ES-I3 (cell line): ENCODE measurements at regions not wholly inside any gene's neighbourhood (a gene's known extent, or its start where the extent isn't known, plus 50 kb on each side); places are given as distances from the start of the nearest gene placed in this dataset.

ENCODE experiments used
- H3K36me3 ChIP-seq: 2 replicates; pipeline ENCODE4 v1.6.1; 2013; ENCODE audit warnings: mild to moderate bottlenecking, low read length, control low read depth, moderate library complexity; ENCODE audit not compliant: insufficient read depth
- H3K4me1 ChIP-seq: 2 replicates; pipeline ENCODE4 v1.6.1; 2013; ENCODE audit warnings: mild to moderate bottlenecking, control low read depth, low read length; ENCODE audit not compliant: insufficient read depth
- H3K9ac ChIP-seq: 2 replicates; pipeline ENCODE4 v1.6.1; 2013; ENCODE audit warnings: low read depth, mild to moderate bottlenecking, low read length, moderate library complexity
- H3K9me3 ChIP-seq: 2 replicates; pipeline ENCODE4 v1.6.1; 2013; ENCODE audit warnings: mild to moderate bottlenecking, low read length, moderate library complexity; ENCODE audit not compliant: control insufficient read depth, insufficient read depth

DNA sequence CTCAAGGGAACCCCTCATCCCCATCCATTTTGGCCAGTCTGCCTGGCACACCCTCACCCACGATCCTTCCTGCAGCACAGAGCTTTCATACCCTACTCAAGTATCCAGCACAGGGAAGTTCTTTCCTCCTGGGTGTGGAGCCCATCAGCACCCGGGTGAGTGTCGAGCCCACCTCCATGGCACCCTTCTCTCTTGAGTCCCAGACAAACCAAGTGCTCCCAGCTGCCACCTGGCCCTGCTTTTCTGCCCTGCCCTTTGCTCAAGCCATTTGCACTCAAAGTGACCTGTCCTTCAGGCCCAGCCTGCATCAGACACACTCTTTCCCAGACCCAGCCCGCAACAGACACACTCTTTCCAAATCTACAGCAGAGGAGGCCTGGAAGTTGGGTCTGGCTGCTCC lies 257.2 kb downstream of the DLL1 start:
- Histone ChIP-seq H3K36me3 (no peaks in the 10 kb centered on the region), H3K4me1 (peaks cover 31% of the 10 kb centered on the region), H3K9ac (no peak overlapping the region), H3K9me3 (peaks cover 4% of the 10 kb centered on the region; the same call in 1 of the 2 replicates)

- peaks cover 4% of the 10 kb centered on the region; the same call in 1 of the 2 replicates for H3K9me3 ChIP-seq
- peaks cover 23% of the 10 kb centered on the region for H3K4me1 ChIP-seq
- no peak overlapping the region for H3K9ac ChIP-seq
- H3K36me3 ChIP-seq: no peaks in the 10 kb centered on the region
Measured at GRCh38 chr6:170032706-170033309, 258.1 kb downstream of the DLL1 start.

DNA sequence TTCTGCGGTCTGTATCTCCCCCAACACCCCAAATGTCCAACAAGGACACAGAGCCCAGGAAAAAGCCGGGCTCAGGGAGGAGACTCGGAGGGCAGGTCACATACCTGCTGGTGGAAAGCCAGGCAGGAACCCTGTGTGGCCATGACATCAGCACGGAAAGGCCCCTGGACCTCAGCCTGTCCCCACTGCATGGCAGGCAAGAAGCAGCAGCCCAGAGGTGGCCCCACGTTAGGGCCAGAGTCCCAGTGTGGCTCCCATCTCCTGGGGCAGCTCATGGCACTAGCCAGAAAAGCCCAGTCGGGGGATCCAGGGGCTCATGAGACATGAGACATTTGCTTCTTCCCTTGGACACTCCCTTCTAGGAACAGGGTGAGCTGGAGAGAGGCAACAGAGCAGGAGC lies 258.7 kb downstream of the DLL1 start:
- Histone ChIP-seq H3K36me3 (no peaks in the 10 kb centered on the region), H3K4me1 (peaks cover 16% of the 10 kb centered on the region), H3K9me3 (peaks cover 4% of the 10 kb centered on the region; the same call in 1 of the 2 replicates), H3K9ac (no peak overlapping the region)

GRCh38 chr6:170031684-170032121 lies 259.2 kb downstream of the DLL1 start:
- H3K9me3 ChIP-seq: peaks cover 4% of the 10 kb centered on the region; the same call in 1 of the 2 replicates
- H3K9ac ChIP-seq: no peak overlapping the region
- no peaks in the 10 kb centered on the region for H3K36me3 ChIP-seq
- peaks cover 15% of the 10 kb centered on the region for H3K4me1 ChIP-seq

GRCh38 chr6:170030821-170031471 lies 259.9 kb downstream of the DLL1 start:
- Histone ChIP-seq H3K36me3 (no peaks in the 10 kb centered on the region), H3K4me1 (peaks cover 17% of the 10 kb centered on the region; the same call in 1 of the 2 replicates), H3K9ac (no peak overlapping the region), H3K9me3 (peaks cover 4% of the 10 kb centered on the region; the same call in 1 of the 2 replicates)

- Histone ChIP-seq H3K9ac (no peak overlapping the region), H3K4me1 (peaks cover 12% of the 10 kb centered on the region; the same call in 1 of the 2 replicates), H3K9me3 (peaks cover 4% of the 10 kb centered on the region; the same call in 1 of the 2 replicates), H3K36me3 (no peaks in the 10 kb centered on the region)
Measured at GRCh38 chr6:170030284-170030815, 260.5 kb downstream of the DLL1 start.

- Histone ChIP-seq H3K9ac (no peak overlapping the region), H3K36me3 (no peaks in the 10 kb centered on the region), H3K4me1 (peaks cover 11% of the 10 kb centered on the region; the same call in 1 of the 2 replicates), H3K9me3 (peaks cover 4% of the 10 kb centered on the region; the same call in 1 of the 2 replicates)
Measured at GRCh38 chr6:170029416-170030283, 261.2 kb downstream of the DLL1 start.

DNA sequence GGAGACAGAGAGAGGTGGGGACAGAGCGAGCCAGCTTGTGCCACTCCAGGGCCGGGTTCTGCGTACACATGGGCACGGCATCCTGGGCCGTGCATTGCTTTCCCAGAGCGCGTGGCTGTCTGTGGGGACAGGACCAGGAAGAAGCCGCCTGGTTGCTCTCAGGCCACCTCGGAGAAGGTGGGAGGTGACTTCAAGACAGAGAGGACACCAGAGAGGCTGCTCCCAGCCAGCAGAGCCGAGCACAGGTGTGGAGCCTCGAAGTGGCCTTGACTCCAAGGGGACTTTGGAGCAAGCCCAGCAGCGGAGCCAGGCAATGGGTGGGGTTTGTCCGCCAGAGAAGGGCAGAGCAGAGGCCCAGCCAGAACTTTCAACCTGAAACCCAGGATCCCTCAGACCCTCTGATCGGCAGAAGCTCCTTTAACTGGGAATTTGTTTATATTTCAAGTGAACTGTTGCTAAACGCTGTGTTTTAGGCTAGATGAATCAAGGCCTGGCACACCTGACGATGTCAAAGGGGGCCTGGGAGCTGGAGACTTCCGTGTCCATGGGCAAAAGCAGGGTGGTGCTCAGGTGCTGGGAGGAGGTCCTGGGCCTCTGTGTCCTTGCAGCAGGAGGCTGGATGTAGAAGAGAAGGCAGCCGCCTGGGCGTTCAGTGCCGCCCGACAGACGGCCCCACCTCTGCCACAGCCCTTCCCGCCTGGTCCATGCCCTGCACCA lies 262.1 kb downstream of the DLL1 start:
- no peak overlapping the region for H3K9ac ChIP-seq
- H3K9me3 ChIP-seq: peaks cover 4% of the 10 kb centered on the region; the same call in 1 of the 2 replicates
- peaks cover 11% of the 10 kb centered on the region; the same call in 1 of the 2 replicates for H3K4me1 ChIP-seq
- H3K36me3 ChIP-seq: no peaks in the 10 kb centered on the region

- Histone ChIP-seq H3K4me1 (peaks cover 11% of the 10 kb centered on the region; the same call in 1 of the 2 replicates), H3K9me3 (no peaks in the 10 kb centered on the region), H3K9ac (no peak overlapping the region), H3K36me3 (no peaks in the 10 kb centered on the region)
Measured at GRCh38 chr6:170027647-170028043, 263.2 kb downstream of the DLL1 start.

DNA sequence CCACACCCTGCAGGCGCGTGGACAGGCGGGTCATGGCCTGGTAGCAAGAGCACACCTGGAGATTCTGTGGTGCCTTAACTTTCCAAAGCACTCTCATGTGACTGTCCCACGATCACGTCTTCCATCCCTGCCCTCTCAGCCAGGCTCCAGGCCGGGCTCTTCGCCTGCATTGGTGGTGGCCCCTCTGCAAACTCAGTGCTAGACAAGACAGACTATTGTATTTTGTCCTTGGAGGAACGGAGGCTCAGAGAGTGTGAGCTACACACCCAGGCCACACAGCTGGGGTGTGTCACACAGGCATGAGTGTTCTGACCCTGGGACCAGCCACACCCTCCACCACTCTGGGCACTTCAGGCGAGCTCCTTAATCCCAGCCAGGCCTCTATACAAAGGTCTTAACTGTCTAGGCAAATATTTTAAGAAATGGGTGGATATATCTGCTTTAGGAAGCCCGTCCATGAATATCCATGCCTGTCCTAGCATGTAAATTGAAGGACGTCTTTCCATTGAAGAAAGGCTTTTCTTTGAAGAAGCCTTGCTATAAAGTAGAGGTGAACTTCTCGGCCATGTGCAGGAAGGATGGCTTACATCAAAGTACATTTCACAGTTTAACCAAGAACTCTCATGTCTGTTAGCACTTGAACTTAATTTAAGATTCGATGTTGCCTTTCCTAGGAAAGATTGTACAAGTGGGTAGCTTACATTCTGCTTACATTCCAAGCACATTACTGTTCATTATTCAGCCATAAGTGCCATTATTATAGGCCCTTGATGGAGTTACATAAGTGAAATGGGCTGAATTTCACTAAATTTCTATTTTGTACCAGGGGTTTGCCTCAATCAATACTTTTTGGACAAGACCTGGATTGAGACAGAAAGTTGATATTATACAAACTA lies 263.9 kb downstream of the DLL1 start:
- Histone ChIP-seq H3K9ac (no peak overlapping the region), H3K36me3 (no peaks in the 10 kb centered on the region)

DNA sequence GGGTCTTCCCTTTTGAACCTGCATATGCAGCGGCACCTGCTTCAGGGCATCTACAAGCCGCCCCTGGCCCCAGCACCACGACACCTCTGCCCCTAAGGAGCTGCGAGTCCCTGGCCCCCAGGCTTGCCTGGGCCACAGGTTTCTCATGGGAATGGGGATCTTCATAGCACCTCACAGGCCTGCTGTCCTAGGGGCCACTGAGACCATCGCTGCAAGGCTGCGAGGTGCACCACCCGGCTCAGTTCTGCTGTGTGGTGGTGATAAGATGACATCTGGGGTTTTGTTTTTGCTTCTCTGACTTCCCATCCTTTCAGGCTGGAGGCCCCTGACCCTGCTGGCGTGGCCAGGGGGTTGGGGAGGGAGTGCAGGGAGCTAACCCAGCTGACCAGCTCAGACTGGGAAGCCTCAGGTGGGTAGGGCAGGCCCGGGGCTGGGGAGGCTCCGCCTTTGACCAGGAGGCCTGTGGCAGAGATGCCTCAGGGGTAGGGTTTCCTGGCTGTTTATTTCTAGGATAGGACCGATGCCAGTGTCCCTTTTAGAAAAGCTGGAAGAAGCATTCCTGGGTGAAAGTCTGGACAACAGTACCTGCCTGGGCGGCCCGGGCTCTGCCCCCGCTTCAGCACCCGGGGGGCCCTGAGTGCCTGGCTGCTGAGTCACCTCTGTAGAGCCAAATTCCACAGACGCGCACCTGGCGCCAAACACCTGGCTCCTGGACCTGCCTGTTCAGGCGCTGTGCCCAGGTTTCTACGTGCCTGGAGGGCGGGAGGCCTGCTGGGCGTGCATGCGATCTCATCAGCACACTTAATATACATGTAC lies 264.7 kb downstream of the DLL1 start:
- H3K4me1 ChIP-seq: peaks cover 11% of the 10 kb centered on the region; the same call in 1 of the 2 replicates
- no peak overlapping the region for H3K9ac ChIP-seq
- H3K9me3 ChIP-seq: no peaks in the 10 kb centered on the region
- no peaks in the 10 kb centered on the region for H3K36me3 ChIP-seq

More for the DNA sequence above, 263.9 kb downstream of the DLL1 start:
- H3K4me1 ChIP-seq: peaks cover 11% of the 10 kb centered on the region; the same call in 1 of the 2 replicates
- no peaks in the 10 kb centered on the region for H3K9me3 ChIP-seq

DNA sequence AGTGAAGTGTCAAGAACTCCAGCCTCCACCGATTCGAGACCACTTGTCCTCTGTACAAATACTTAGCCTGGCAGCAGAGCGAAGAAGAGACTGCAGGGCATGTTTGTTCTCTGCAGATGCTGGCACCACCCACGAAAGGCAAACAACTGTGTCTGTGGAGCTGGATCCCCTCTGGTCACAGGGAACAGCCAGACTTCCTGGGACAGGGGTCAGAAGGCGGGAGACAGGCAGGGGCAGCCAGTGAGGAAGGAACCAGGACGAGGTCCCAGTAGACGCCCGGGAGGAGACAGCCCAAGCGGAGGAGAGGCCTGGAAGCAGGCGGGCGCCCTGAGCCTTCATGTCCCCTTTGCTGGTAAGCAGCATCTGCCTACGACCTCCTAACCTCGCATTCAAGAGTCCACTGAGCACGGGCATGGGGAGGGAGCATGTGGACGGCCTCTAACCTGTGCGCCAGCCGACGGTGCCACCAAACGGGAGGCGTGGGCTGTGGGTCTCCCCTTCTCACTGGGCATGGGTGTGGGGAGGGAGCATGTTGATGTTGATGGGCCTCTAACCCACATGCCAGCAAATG lies 265.5 kb downstream of the DLL1 start:
- Histone ChIP-seq H3K9me3 (no peaks in the 10 kb centered on the region), H3K36me3 (no peaks in the 10 kb centered on the region), H3K9ac (no peak overlapping the region), H3K4me1 (peaks cover 11% of the 10 kb centered on the region; the same call in 1 of the 2 replicates)
